ENCODE measurements at regions not wholly inside any gene's neighbourhood (a gene's known extent, or its start where the extent isn't known, plus 50 kb on each side); places are given as distances from the start of the nearest gene placed in this dataset.
"Not testable (repeated sequence)": the region's sequence is repeated elsewhere in the genome, so short reads cannot be mapped to it uniquely, and the experiment has no call there.

DNA sequence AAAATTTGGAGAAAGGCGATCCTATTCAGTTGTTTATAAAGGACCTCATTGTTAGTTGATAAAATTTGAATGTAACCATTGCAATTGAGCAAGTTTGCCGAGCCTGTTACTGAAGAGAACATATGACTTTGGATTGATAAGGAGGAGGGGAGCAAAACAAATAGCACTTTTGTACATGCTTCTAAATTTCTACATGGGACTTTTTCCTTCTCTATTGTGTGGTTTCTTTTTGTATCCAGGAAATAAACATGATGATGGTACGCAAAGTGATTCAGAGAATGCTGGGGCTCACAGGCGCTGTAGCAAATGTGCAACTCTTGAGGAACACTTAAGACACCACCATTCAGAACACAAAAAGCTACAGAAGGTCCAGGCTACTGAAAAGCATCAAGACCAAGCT lies 140.2 kb upstream of the PRSS12 start:
- not testable (repeated sequence) for TF ChIP-seq POLR2A, CTCF (IDR thresholded peaks at IDR 0.05)
